Prostate gland (tissue), 2 donors: ENCODE measurements at regions not wholly inside any gene's neighbourhood (a gene's known extent, or its start where the extent isn't known, plus 50 kb on each side); places are given as distances from the start of the nearest gene placed in this dataset.

Source experiments
- CTCF ChIP-seq, 4 experiments: fragments of 200-600 bp in 2 of 4; fragments of 450-650 bp in 2 of 4; sonication (generic) in 2 of 4; IDR thresholded peaks; 1 replicate in 3 of 4; 2 replicates in 1 of 4; pipeline ENCODE4 v1.5.1; 2016 to 2019; ENCODE audit warnings: antibody characterized with exemption in 4 of 4, mild to moderate bottlenecking in 2 of 4, moderate library complexity in 2 of 4
- POLR2A ChIP-seq: fragments of 450-650 bp; IDR thresholded peaks from one replicate; pipeline ENCODE4 v1.6.1; 2016; ENCODE audit warnings: antibody characterized with exemption, mild to moderate bottlenecking
- POLR2AphosphoS5 ChIP-seq: sonication (generic); formaldehyde crosslinking; IDR thresholded peaks from one replicate; pipeline ENCODE4 v1.6.1; 2017; ENCODE audit warnings: antibody characterized with exemption

- no peak for TF ChIP-seq POLR2AphosphoS5
- TF ChIP-seq CTCF (IDR thresholded peaks at IDR 0.05): no peak
- TF ChIP-seq POLR2A: no peak
These were observed 202.8 kb upstream of the BCL6 start for GRCh38 chr3:187947927-187948682.
